Glutamatergic neuron (in vitro differentiated cells): ENCODE measurements at regions not wholly inside any gene's neighbourhood (a gene's known extent, or its start where the extent isn't known, plus 50 kb on each side); places are given as distances from the start of the nearest gene placed in this dataset.
"Not testable (repeated sequence)": the region's sequence is repeated elsewhere in the genome, so short reads cannot be mapped to it uniquely, and the experiment has no call there.

Experiments
- DNase-seq: peaks from one replicate; pipeline ENCODE4 v3.0.0; 2022
- H3K27ac Mint-ChIP-seq: one replicate; pipeline ENCODE4 v1.8.0; 2020; ENCODE audit warnings: mild to moderate bottlenecking, mixed read lengths, inconsistent platforms; ENCODE audit not compliant: unreplicated experiment
- H3K27me3 Mint-ChIP-seq: one replicate; pipeline ENCODE4 v1.8.0; 2020; ENCODE audit warnings: mild to moderate bottlenecking, moderate library complexity, mixed read lengths, inconsistent platforms; ENCODE audit not compliant: unreplicated experiment
- H3K36me3 Mint-ChIP-seq: one replicate; pipeline ENCODE4 v1.8.0; 2020; ENCODE audit warnings: mild to moderate bottlenecking, mixed read lengths, inconsistent platforms; ENCODE audit not compliant: unreplicated experiment
- H3K4me1 Mint-ChIP-seq: one replicate; pipeline ENCODE4 v1.8.0; 2020; ENCODE audit warnings: mild to moderate bottlenecking, low read depth, mixed read lengths, inconsistent platforms; ENCODE audit not compliant: unreplicated experiment
- H3K4me3 Mint-ChIP-seq: one replicate; pipeline ENCODE4 v1.8.0; 2020; ENCODE audit warnings: mild to moderate bottlenecking, mixed read lengths, inconsistent platforms; ENCODE audit not compliant: unreplicated experiment
- H3K9me3 Mint-ChIP-seq: one replicate; pipeline ENCODE4 v1.8.0; 2020; ENCODE audit warnings: mild to moderate bottlenecking, moderate library complexity, mixed read lengths, inconsistent platforms; ENCODE audit not compliant: unreplicated experiment
- TF ChIP-seq, protein P1 (sequence below): fragments of 200-600 bp; sonication (generic); IDR thresholded peaks from one replicate; pipeline ENCODE4 v1.5.0; 2021; ENCODE audit not compliant: partially characterized antibody, unreplicated experiment

- Mint-ChIP-seq H3K9me3 (no peaks in the 10 kb centered on the region), H3K27me3 (no peaks in the 10 kb centered on the region), H3K36me3 (no peaks in the 10 kb centered on the region), H3K4me3 (no peak overlapping the region), H3K4me1 (peaks cover 3% of the 10 kb centered on the region), H3K27ac (no peak overlapping the region)
- DNase-seq = no peak
- TF ChIP-seq, protein P1, sequence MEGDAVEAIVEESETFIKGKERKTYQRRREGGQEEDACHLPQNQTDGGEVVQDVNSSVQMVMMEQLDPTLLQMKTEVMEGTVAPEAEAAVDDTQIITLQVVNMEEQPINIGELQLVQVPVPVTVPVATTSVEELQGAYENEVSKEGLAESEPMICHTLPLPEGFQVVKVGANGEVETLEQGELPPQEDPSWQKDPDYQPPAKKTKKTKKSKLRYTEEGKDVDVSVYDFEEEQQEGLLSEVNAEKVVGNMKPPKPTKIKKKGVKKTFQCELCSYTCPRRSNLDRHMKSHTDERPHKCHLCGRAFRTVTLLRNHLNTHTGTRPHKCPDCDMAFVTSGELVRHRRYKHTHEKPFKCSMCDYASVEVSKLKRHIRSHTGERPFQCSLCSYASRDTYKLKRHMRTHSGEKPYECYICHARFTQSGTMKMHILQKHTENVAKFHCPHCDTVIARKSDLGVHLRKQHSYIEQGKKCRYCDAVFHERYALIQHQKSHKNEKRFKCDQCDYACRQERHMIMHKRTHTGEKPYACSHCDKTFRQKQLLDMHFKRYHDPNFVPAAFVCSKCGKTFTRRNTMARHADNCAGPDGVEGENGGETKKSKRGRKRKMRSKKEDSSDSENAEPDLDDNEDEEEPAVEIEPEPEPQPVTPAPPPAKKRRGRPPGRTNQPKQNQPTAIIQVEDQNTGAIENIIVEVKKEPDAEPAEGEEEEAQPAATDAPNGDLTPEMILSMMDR = no peak
These were observed 263.0 kb upstream of the ALG10 start for GRCh38 chr12:33759279-33759678.

- no peaks in the 10 kb centered on the region for H3K9me3 Mint-ChIP-seq
- no peaks in the 10 kb centered on the region for H3K27me3 Mint-ChIP-seq
- no peak for DNase-seq
- H3K27ac Mint-ChIP-seq = no peak overlapping the region
- H3K36me3 Mint-ChIP-seq = no peaks in the 10 kb centered on the region
- TF ChIP-seq, protein P1 = no peak
- no peak overlapping the region for H3K4me3 Mint-ChIP-seq
- H3K4me1 Mint-ChIP-seq = no peaks in the 10 kb centered on the region
These were observed 259.0 kb upstream of the ALG10 start for GRCh38 chr12:33763331-33763730.

DNA sequence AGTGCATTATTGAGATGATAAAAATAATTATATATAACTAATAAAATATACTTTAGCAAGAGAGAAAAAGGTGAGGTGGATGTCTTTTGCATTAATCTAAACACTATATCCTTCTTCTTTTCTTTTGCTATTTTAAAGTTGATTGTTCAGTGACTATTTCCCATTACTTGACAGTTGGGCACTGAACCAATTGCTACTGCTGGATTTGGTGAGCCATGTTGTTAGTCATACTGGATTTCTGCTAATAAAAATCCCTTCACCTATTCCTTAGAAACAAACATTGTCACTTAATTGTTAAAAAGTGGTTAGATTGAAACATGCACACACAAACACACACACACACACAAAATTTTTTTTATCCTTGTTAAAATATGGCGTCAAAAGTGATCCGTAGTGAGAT is 251.6 kb upstream of the ALG10 start:
- TF ChIP-seq, protein P1 = no peak
- H3K4me3 Mint-ChIP-seq = no peak overlapping the region
- H3K27ac Mint-ChIP-seq = no peak overlapping the region
- no peaks in the 10 kb centered on the region for H3K36me3 Mint-ChIP-seq
- peaks cover 1% of the 10 kb centered on the region for H3K9me3 Mint-ChIP-seq
- H3K4me1 Mint-ChIP-seq = no peaks in the 10 kb centered on the region
- DNase-seq = no peak
- H3K27me3 Mint-ChIP-seq = no peaks in the 10 kb centered on the region

- no peaks in the 10 kb centered on the region for H3K4me1 Mint-ChIP-seq
- no peaks in the 10 kb centered on the region for H3K27me3 Mint-ChIP-seq
- H3K36me3 Mint-ChIP-seq = no peaks in the 10 kb centered on the region
- no peak overlapping the region for H3K27ac Mint-ChIP-seq
- TF ChIP-seq, protein P1 = no peak
- H3K9me3 Mint-ChIP-seq = peaks cover 1% of the 10 kb centered on the region
- H3K4me3 Mint-ChIP-seq = no peak overlapping the region
- no peak for DNase-seq
These were observed 250.4 kb upstream of the ALG10 start for GRCh38 chr12:33771889-33772288.

DNA sequence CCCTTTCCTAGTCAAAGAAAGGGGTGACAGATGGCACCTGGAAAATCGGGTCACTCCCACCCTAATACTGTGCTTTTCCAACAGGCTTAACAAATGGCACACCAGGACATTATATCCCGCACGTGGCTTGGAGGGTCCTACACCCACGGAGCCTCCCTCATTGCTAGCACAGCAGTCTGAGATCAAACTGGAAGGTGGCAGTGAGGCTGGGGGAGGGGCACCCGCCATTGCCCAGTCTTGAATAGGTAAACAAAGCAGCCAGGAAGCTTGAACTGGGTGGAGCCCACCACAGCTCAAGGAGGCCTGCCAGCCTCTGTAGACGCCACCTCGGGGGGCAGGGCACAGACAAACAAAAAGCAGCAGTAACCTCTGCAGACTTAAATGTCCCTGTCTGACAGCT is 249.2 kb upstream of the ALG10 start:
- not testable (repeated sequence) for H3K36me3 Mint-ChIP-seq, DNase-seq, H3K4me1 Mint-ChIP-seq, H3K27ac Mint-ChIP-seq, H3K4me3 Mint-ChIP-seq, H3K9me3 Mint-ChIP-seq, H3K27me3 Mint-ChIP-seq

GRCh38 chr12:33786532-33786931 is 235.8 kb upstream of the ALG10 start:
- H3K4me3 Mint-ChIP-seq = no peak overlapping the region
- TF ChIP-seq, protein P1 = no peak
- H3K9me3 Mint-ChIP-seq = peaks cover 2% of the 10 kb centered on the region
- H3K36me3 Mint-ChIP-seq = no peaks in the 10 kb centered on the region
- no peak overlapping the region for H3K27ac Mint-ChIP-seq
- H3K4me1 Mint-ChIP-seq = no peaks in the 10 kb centered on the region
- H3K27me3 Mint-ChIP-seq = no peaks in the 10 kb centered on the region
- DNase-seq = no peak
